ENCODE measurements at regions not wholly inside any gene's neighbourhood (a gene's known extent, or its start where the extent isn't known, plus 50 kb on each side); places are given as distances from the start of the nearest gene placed in this dataset.

DNA sequence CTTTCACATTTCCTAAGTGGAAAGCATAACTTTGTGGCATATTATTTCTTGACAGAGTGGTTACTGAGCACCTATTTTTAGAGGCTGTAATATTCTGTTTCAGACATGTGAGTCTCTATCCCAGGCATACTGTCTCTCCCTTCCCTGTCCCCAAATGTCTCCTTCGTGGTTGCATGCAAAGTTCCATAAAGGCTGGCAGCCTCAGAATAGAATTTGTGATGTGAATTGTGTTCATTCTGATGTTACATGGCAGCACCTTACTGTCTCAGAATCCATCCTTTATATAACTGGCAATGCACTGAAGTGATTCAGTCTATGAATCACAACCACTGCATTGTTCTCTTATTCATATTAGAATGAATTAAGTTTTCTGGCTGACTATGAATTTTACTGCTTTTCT lies 89.0 kb upstream of the SLC7A1 start:
- H3K27ac Mint-ChIP-seq = no peak overlapping the region
- no peaks in the 10 kb centered on the region for H3K9me3 Mint-ChIP-seq
- CTCF ChIA-PET = interaction anchor here (0.6 to 1.1 kb wide), 2 partner anchors 166 to 1552 kb away, joined by 3 read pairs; partner anchors contain the start of gene UBL3
- no peak for DNase-seq
- H3K36me3 Mint-ChIP-seq = no peaks in the 10 kb centered on the region
- H3K4me1 Mint-ChIP-seq = no peaks in the 10 kb centered on the region
- H3K4me3 Mint-ChIP-seq = no peak overlapping the region
- H3K27me3 Mint-ChIP-seq = peaks cover 19% of the 10 kb centered on the region

DNA sequence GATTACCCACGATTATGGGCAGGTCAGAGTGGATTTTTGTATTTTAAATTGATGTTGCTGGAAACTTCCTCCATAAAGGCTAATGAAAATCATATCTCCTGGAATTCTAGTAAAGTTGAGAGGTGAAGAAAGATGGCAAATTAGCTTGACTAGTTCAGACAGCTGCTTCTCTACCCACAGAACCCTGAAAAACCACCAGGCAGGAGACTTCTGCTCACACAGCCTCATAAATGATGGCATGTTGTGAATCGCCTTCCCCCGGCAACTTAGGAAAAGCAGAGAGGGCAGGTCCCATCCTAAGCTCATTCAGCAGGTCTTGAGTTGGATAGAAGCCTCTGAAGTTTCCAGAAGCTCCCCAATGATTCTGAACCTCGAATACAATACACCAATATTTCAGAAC lies 87.6 kb upstream of the SLC7A1 start:
- no peak overlapping the region for H3K4me3 Mint-ChIP-seq

DNA sequence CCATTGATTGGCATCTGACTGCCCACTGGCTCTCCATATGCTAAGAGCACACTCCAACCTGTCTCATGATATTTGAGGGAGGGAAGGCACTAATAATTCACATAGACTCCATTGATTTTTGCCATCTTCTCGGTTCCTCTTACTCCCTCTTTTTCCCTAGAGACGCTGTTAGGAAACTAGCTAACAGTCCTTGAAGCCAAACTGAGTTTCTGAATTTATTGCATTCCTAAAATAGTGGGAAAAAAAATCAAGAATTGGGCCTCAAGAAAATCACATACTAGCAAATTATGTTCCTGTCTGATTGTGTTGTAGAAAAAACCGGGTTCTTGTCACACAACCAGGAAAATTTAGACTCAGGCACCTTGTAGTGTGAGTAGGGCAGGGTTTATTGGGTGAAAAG lies 86.4 kb upstream of the SLC7A1 start:
- Mint-ChIP-seq H3K9me3 (no peaks in the 10 kb centered on the region), H3K36me3 (no peaks in the 10 kb centered on the region), H3K4me3 (no peak overlapping the region), H3K27me3 (peaks cover 7% of the 10 kb centered on the region), H3K27ac (no peak overlapping the region), H3K4me1 (no peaks in the 10 kb centered on the region)
- CTCF ChIA-PET = no interaction called here
- no peak for DNase-seq

More for the DNA sequence above, 87.6 kb upstream of the SLC7A1 start:
- CTCF ChIA-PET = interaction anchor here (0.9 kb wide), 1 partner anchor 10 kb away, joined by 3 read pairs; no protein-coding TSS in a partner anchor
- no peak for DNase-seq
- H3K27ac Mint-ChIP-seq = no peak overlapping the region
- no peaks in the 10 kb centered on the region for H3K9me3 Mint-ChIP-seq
- no peaks in the 10 kb centered on the region for H3K36me3 Mint-ChIP-seq
- H3K4me1 Mint-ChIP-seq = no peaks in the 10 kb centered on the region
- H3K27me3 Mint-ChIP-seq = peaks cover 13% of the 10 kb centered on the region

DNA sequence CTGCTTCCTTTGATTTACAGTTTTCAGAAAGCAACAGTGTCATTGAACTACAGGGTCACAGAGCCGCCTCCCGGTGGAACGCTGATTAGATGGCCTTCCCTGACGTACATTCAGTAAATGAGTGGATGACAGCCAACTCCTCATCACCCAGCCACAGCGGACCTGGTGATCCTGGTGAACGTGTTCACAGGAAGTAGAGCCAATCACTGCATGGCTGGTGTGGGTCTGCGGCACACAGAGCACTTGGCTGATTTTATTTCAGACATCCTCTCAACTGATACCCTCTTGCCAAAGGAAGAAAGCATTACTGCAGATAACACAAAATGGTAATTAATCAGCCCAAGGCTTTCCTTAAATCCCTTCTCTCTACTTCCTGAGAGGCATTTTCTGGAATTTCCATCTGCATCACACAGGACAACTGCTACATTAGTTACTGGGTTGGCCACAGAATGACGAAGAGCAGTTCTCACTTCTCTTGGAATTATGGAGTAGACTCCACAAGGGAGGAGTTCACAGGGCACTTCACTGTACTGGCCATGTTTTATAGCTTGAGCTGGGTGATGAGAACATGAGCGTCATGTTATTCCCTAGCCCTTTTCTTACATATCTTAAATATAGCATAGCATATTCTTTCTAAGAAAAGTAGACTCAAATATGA lies 84.0 kb upstream of the SLC7A1 start:
- H3K36me3 Mint-ChIP-seq = no peaks in the 10 kb centered on the region
- DNase-seq = no peak
- H3K27me3 Mint-ChIP-seq = peaks cover 7% of the 10 kb centered on the region
- no peaks in the 10 kb centered on the region for H3K4me1 Mint-ChIP-seq
- H3K4me3 Mint-ChIP-seq = no peak overlapping the region
- no peak overlapping the region for H3K27ac Mint-ChIP-seq
- CTCF ChIA-PET = no interaction called here
- no peaks in the 10 kb centered on the region for H3K9me3 Mint-ChIP-seq

- Mint-ChIP-seq H3K4me1 (no peaks in the 10 kb centered on the region), H3K9me3 (no peaks in the 10 kb centered on the region), H3K27me3 (peaks cover 4% of the 10 kb centered on the region), H3K36me3 (no peaks in the 10 kb centered on the region), H3K27ac (no peak overlapping the region), H3K4me3 (no peak overlapping the region)
- CTCF ChIA-PET = no interaction called here
- DNase-seq = no peak
Measured at GRCh38 chr13:29677627-29678026, 82.1 kb upstream of the SLC7A1 start.

- CTCF ChIA-PET = no interaction called here
- no peaks in the 10 kb centered on the region for H3K9me3 Mint-ChIP-seq
- H3K4me3 Mint-ChIP-seq = no peak overlapping the region
- no peak overlapping the region for H3K27ac Mint-ChIP-seq
- H3K4me1 Mint-ChIP-seq = no peaks in the 10 kb centered on the region
- H3K36me3 Mint-ChIP-seq = no peaks in the 10 kb centered on the region
- H3K27me3 Mint-ChIP-seq = no peaks in the 10 kb centered on the region
- DNase-seq = no peak
Measured at GRCh38 chr13:29676941-29677452, 81.5 kb upstream of the SLC7A1 start.

DNA sequence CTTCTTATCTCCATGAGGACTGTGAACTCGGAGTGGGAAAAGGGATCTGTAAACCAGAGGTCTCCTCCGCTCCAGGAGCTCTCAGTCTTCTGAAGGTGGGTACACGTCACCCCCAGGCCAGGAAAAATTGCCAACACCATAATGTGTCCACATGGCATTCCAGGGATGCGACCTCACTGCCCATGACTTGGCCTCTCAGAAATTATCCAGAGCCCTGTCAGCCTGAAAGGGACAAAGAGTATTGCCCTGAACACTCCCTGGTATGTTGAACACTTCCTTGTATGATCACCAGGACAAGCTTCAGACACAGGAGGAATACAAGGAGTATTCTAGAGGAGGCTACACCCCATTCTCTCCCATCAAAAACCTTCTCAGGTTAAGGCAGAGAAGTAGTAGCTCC lies 81.0 kb upstream of the SLC7A1 start:
- H3K4me3 Mint-ChIP-seq = no peak overlapping the region
- no peaks in the 10 kb centered on the region for H3K36me3 Mint-ChIP-seq
- no peaks in the 10 kb centered on the region for H3K4me1 Mint-ChIP-seq
- no peak overlapping the region for H3K27ac Mint-ChIP-seq
- no peak for DNase-seq
- H3K27me3 Mint-ChIP-seq = no peaks in the 10 kb centered on the region
- CTCF ChIA-PET = no interaction called here
- no peaks in the 10 kb centered on the region for H3K9me3 Mint-ChIP-seq

GRCh38 chr13:29674532-29674931 lies 79.0 kb upstream of the SLC7A1 start:
- no peak overlapping the region for H3K4me3 Mint-ChIP-seq
- no peaks in the 10 kb centered on the region for H3K27me3 Mint-ChIP-seq
- no peak for DNase-seq
- CTCF ChIA-PET = no interaction called here
- H3K27ac Mint-ChIP-seq = no peak overlapping the region
- H3K36me3 Mint-ChIP-seq = no peaks in the 10 kb centered on the region
- H3K9me3 Mint-ChIP-seq = no peaks in the 10 kb centered on the region
- no peaks in the 10 kb centered on the region for H3K4me1 Mint-ChIP-seq

DNA sequence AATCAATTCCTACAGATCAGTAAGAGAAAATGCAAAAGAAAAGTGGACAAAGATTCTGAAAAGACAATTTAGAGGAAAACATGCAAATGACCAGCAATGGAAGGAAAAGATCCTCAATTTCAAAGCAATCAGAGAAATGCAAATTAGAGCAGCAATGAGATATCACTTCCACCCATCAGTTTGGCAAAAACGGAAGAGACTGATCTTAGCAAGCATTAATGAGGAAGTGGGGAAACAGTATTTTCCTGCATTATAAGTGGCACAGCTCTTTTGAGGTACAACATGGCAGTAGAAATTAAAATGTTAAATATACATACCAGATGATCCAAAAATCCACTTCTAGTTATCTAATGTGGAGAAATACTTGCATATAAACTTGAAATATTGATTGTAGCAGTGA lies 69.1 kb upstream of the SLC7A1 start:
- no peak for DNase-seq
- Mint-ChIP-seq H3K4me1 (no peaks in the 10 kb centered on the region), H3K27ac (no peak overlapping the region), H3K4me3 (no peak overlapping the region), H3K9me3 (peaks cover 17% of the 10 kb centered on the region), H3K27me3 (peaks cover 22% of the 10 kb centered on the region), H3K36me3 (no peaks in the 10 kb centered on the region)
- CTCF ChIA-PET = no interaction called here

DNA sequence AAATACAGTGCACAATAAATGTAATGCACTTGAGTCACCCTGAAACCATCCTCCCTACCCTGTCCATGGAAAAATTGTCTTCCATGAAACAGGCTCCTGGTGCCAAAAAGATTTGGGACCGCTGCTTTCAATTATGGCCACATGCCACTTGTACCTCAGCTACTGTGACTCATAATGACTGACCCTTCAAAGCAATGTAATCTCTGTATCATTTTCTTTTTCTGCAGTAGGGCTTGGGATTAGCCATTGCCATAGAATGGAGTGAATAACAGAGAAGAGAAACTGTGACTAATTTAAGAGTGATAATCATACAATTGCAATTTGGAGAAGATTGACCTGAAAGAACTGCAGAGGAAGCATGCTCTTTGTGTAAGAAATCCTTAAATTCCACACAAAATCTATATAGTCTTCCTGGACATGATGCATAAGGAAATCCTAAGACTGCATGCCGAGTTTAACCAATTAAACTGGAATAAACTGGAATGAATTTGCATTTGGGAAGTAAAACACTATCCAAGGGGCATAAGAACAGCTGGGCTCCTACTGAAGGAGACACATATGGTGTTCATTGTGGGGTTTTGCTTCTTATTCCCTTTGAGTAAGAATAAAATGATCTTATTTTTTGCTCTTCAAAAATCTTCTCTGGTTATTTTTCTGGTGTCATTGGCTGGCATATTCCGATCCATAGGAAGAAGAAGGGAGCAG lies 59.5 kb upstream of the SLC7A1 start:
- Mint-ChIP-seq H3K9me3 (peaks cover 7% of the 10 kb centered on the region), H3K4me3 (no peak overlapping the region), H3K27ac (no peak overlapping the region), H3K4me1 (no peaks in the 10 kb centered on the region), H3K36me3 (no peaks in the 10 kb centered on the region), H3K27me3 (peaks cover 11% of the 10 kb centered on the region)
- DNase-seq = no peak
- CTCF ChIA-PET = no interaction called here

- no peak overlapping the region for H3K27ac Mint-ChIP-seq
- peaks cover 6% of the 10 kb centered on the region for H3K27me3 Mint-ChIP-seq
- no peak overlapping the region for H3K4me3 Mint-ChIP-seq
Measured at GRCh38 chr13:29654384-29654783, 58.9 kb upstream of the SLC7A1 start.

DNA sequence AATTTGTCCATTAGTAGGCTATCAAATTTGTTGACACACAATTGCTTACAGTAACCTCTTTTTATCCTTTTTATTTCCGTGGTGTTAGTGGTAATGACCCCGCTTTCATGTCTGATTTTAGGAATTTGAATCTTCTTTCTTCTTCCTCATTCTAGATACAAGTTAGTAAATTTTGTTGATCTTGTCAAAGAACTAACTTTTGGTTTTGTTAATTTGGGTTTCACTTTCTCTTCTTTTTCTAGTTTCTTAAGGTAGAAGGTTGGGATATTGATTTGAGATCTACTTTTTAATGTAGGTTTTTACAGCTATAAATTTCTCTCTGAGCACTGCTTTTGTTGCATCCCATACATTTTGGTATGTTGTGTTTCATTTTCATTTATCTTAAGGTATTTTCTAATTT lies 53.3 kb upstream of the SLC7A1 start:
- no peaks in the 10 kb centered on the region for H3K27me3 Mint-ChIP-seq
- H3K27ac Mint-ChIP-seq = no peak overlapping the region
- peaks cover 8% of the 10 kb centered on the region for H3K4me1 Mint-ChIP-seq
- no peaks in the 10 kb centered on the region for H3K36me3 Mint-ChIP-seq
- H3K9me3 Mint-ChIP-seq = no peaks in the 10 kb centered on the region
- no peak for DNase-seq
- CTCF ChIA-PET = no interaction called here
- no peak overlapping the region for H3K4me3 Mint-ChIP-seq

More at GRCh38 chr13:29654384-29654783, 58.9 kb upstream of the SLC7A1 start:
- Mint-ChIP-seq H3K9me3 (peaks cover 2% of the 10 kb centered on the region), H3K36me3 (no peaks in the 10 kb centered on the region), H3K4me1 (no peaks in the 10 kb centered on the region)
- CTCF ChIA-PET = no interaction called here
- DNase-seq = no peak

All from activated naive CD4-positive, alpha-beta T cell treated with anti-CD3 and anti-CD28 coated beads, Interleukin-2, amount 10 ng/mL, durations not matched to agents 7 days and 5 days (primary cell).